K562 (cell line): ENCODE measurements at regions not wholly inside any gene's neighbourhood (a gene's known extent, or its start where the extent isn't known, plus 50 kb on each side); places are given as distances from the start of the nearest gene placed in this dataset.

ENCODE experiments used
- ATAC-seq: fragments of 200-7000 bp; cut with Tn5 transposase; 3 replicates; pipeline ENCODE4 v1.9.1; 2020; ENCODE audit warnings: moderate library complexity
- BruUV-seq: library from RNA; stranded (reverse); fragments of 400-500 nt; replicated peaks from 2 replicates; lab custom pipeline; 2021; lab: Mats Ljungman, UMichigan
- CTCF ChIA-PET: fragments of 300-600 bp; formaldehyde crosslinking; extraction: SDS; loops from one replicate; lab custom pipeline; 2021; ENCODE audit warnings: low intra/inter-chr PET ratio; lab: Yijun Ruan, JAX
- POLR2A ChIA-PET: fragments of 300-600, 350-650 bp; sonication (Branson Sonifier 250); formaldehyde crosslinking; extraction: SDS; loops from one replicate; lab custom pipeline; 2021; ENCODE audit warnings: antibody characterized with exemption, inconsistent platforms; lab: Yijun Ruan, JAX
- DNase-seq, 4 experiments: peaks; one replicate each; pipeline versions ENCODE4 v3.0.0 to v3.0.0-alpha.2; 2011 to 2018; ENCODE audit warnings: low spot score in 3 of 4, mixed read lengths in 3 of 4; ENCODE audit errors: extremely low read depth in 1 of 4
- FAIRE-seq: peaks from 2 replicates; lab custom pipeline; 2011; peaks lifted over from hg19 to GRCh38; lab: Jason Lieb, UNC
- H2AFZ ChIP-seq: 2 replicates; pipeline ENCODE4 v1.6.0; 2011; ENCODE audit warnings: low read depth, low read length, control low read depth, inconsistent platforms
- H3K27ac ChIP-seq: fragments of 200-600 bp; 3 replicates; pipeline ENCODE4 v1.8.0; 2011; ENCODE audit warnings: low read depth, mild to moderate bottlenecking, control low read depth, inconsistent platforms, low read length, moderate library complexity, mixed read lengths; ENCODE audit errors: extremely low read depth
- H3K27me3 ChIP-seq, 2 experiments: fragments of 300-600 bp in 1 of 2; 2 replicates in 1 of 2; 3 replicates in 1 of 2; pipeline versions ENCODE4 v1.6.0 to v1.8.0; 2011; ENCODE audit warnings: inconsistent platforms in 2 of 2, low read length in 2 of 2, mild to moderate bottlenecking in 1 of 2, mixed read lengths in 1 of 2, moderate library complexity in 1 of 2; ENCODE audit not compliant: control insufficient read depth in 2 of 2, insufficient read depth in 2 of 2
- H3K36me3 ChIP-seq: fragments of 300-600 bp; 3 replicates; pipeline ENCODE4 v1.8.0; 2011; ENCODE audit warnings: mild to moderate bottlenecking, low read length, inconsistent platforms; ENCODE audit not compliant: control insufficient read depth, insufficient read depth
- H3K4me1 ChIP-seq, 2 experiments: fragments of 200-600 bp in 1 of 2; replicated peaks in 1 of 2; 2 replicates in 1 of 2; 3 replicates in 1 of 2; pipeline versions ENCODE4 v1.5.1 to v1.8.0; 2011; ENCODE audit warnings: inconsistent platforms in 2 of 2, low read length in 2 of 2, mild to moderate bottlenecking in 1 of 2, mixed read lengths in 1 of 2, moderate library complexity in 1 of 2; ENCODE audit not compliant: control insufficient read depth in 2 of 2, insufficient read depth in 2 of 2
- H3K4me2 ChIP-seq: 2 replicates; pipeline ENCODE4 v1.6.1; 2011; ENCODE audit warnings: low read length, control low read depth, inconsistent platforms, mixed read lengths; ENCODE audit not compliant: insufficient read depth
- H3K4me3 ChIP-seq: fragments of 200-600 bp; sonication (generic), shearing (Covaris generic); 2 replicates; pipeline ENCODE4 v1.5.1; 2016; ENCODE audit warnings: control low read depth, inconsistent platforms
- H3K79me2 ChIP-seq: fragments of 200-600 bp; 3 replicates; pipeline ENCODE4 v1.8.0; 2011; ENCODE audit warnings: low read length, inconsistent platforms; ENCODE audit not compliant: control insufficient read depth, insufficient read depth
- H3K9ac ChIP-seq, 2 experiments: 2 replicates each; pipeline versions ENCODE4 v1.6.0 to v1.6.1; 2011; ENCODE audit warnings: low read depth in 2 of 2, low read length in 2 of 2, control low read depth in 1 of 2, inconsistent platforms in 1 of 2, mild to moderate bottlenecking in 1 of 2, mixed read lengths in 1 of 2; ENCODE audit not compliant: insufficient read depth in 1 of 2
- H3K9me1 ChIP-seq: one replicate; pipeline ENCODE4 v1.6.0; 2011; ENCODE audit warnings: inconsistent platforms, mild to moderate bottlenecking, low read length, moderate library complexity; ENCODE audit not compliant: control insufficient read depth, insufficient read depth
- H3K9me3 ChIP-seq: replicated peaks from 2 replicates; pipeline ENCODE4 v1.5.1; 2011; ENCODE audit warnings: low read depth, low read length, inconsistent platforms; ENCODE audit not compliant: control insufficient read depth, insufficient read depth
- H4K20me1 ChIP-seq: replicated peaks from 2 replicates; pipeline ENCODE4 v1.6.1; 2011; ENCODE audit warnings: low read length, inconsistent platforms, mixed read lengths; ENCODE audit not compliant: control insufficient read depth, insufficient read depth
- CHD1 ChIP-seq: fragments of 200-600 bp; sonication (generic); IDR thresholded peaks from one replicate; pipeline ENCODE4 v1.6.1; 2012; ENCODE audit warnings: mild to moderate bottlenecking, moderate library complexity, low read length, inconsistent platforms
- CHD2 ChIP-seq: IDR thresholded peaks from 2 replicates; pipeline ENCODE4 v1.6.1; 2011; ENCODE audit warnings: low read depth, low read length
- ELF4 ChIP-seq: fragments of 450-650 bp; formaldehyde crosslinking; IDR thresholded peaks from 2 replicates; pipeline ENCODE4 v1.4.0; 2022; ENCODE audit warnings: missing genetic modification characterization
- HLTF ChIP-seq: fragments of 450-650 bp; IDR thresholded peaks from 2 replicates; pipeline ENCODE4 v1.6.1; 2016
- IFI16 ChIP-seq: fragments of 250-450 bp; sonication (Bioruptor Pico); IDR thresholded peaks from 2 replicates; pipeline ENCODE4 v2.1.2; 2022; ENCODE audit warnings: mild to moderate bottlenecking, inconsistent platforms
- MTA3 ChIP-seq: fragments of 450-650 bp; formaldehyde crosslinking; IDR thresholded peaks from 2 replicates; pipeline ENCODE4 v1.6.1; 2017; ENCODE audit warnings: mild to moderate bottlenecking, borderline replicate concordance
- MXI1 ChIP-seq: IDR thresholded peaks from 2 replicates; pipeline ENCODE4 v1.6.1; 2011; ENCODE audit warnings: low read depth, mild to moderate bottlenecking, improper control_type of control experiment, low read length
- NFIX ChIP-seq: fragments of 250-450 bp; sonication (Bioruptor Pico); IDR thresholded peaks from 2 replicates; pipeline ENCODE4 v1.4.0; 2020; ENCODE audit warnings: low read depth, mild to moderate bottlenecking, moderate library complexity
- NR1H2 ChIP-seq: sonication (generic); formaldehyde crosslinking; IDR thresholded peaks from 2 replicates; pipeline ENCODE4 v1.4.0; 2020; ENCODE audit warnings: mild to moderate bottlenecking, missing genetic modification reagents
- POLR2A ChIP-seq: fragments of 450-650 bp; conservative IDR thresholded peaks from 2 replicates; pipeline ENCODE4 v1.6.1; 2016
- POLR2AphosphoS2 ChIP-seq: IDR thresholded peaks from 2 replicates; pipeline ENCODE4 v1.6.1; 2012; ENCODE audit warnings: low read length, improper control_type of control experiment
- POLR2B ChIP-seq: fragments of 450-650 bp; IDR thresholded peaks from 2 replicates; pipeline ENCODE4 v1.6.1; 2018; ENCODE audit warnings: low read depth; ENCODE audit not compliant: partially characterized antibody
- RB1 ChIP-seq: fragments of 450-650 bp; IDR thresholded peaks from 2 replicates; pipeline ENCODE4 v1.6.1; 2017; ENCODE audit warnings: low read depth, mild to moderate bottlenecking
- SAFB ChIP-seq: fragments of 200-400 bp; formaldehyde crosslinking; IDR thresholded peaks from 2 replicates; pipeline ENCODE4 v1.6.1; 2017; ENCODE audit warnings: low read depth, low read length, borderline replicate concordance
- SMAD4 ChIP-seq: fragments of 250-450 bp; sonication (Bioruptor Pico); conservative IDR thresholded peaks from 2 replicates; pipeline ENCODE4 v1.8.0; 2021; ENCODE audit warnings: inconsistent platforms, mild to moderate bottlenecking, moderate library complexity
- TFAM ChIP-seq: fragments of 250-450 bp; sonication (Bioruptor Pico); conservative IDR thresholded peaks from 2 replicates; pipeline ENCODE4 v1.5.0; 2021; ENCODE audit warnings: mild to moderate bottlenecking, moderate library complexity
- ZFP1 ChIP-seq: fragments of 450-650 bp; formaldehyde crosslinking; IDR thresholded peaks from 2 replicates; pipeline ENCODE4 v1.4.0; 2020; ENCODE audit warnings: mild to moderate bottlenecking, mixed read lengths
- ZNF277 ChIP-seq: fragments of 250-450 bp; sonication (Bioruptor Pico); IDR thresholded peaks from 2 replicates; pipeline ENCODE4 v1.8.0; 2022; ENCODE audit warnings: inconsistent platforms, mild to moderate bottlenecking, moderate library complexity, borderline replicate concordance
- WGBS: fragments of 100-300 bp; shearing (Covaris generic); methylation state at CpG from one replicate; pipeline ENCODE4 v1.1.6; 2016; ENCODE audit warnings: low coverage, mixed read lengths; ENCODE audit not compliant: insufficient coverage; ENCODE audit errors: missing lambda C conversion rate; 5-methylcytosine and 5-hydroxymethylcytosine counted together
- in situ Hi-C: fragments of 300-500 bp; cut with MboI; formaldehyde crosslinking; loops from 4 replicates; pipeline ENCODE4 v1.15.0; 2018; ENCODE audit warnings: inconsistent platforms, mixed read lengths
- intact Hi-C: fragments of 100-400 bp; cut with micrococcal nuclease; formaldehyde crosslinking; loops from 2 replicates; pipeline ENCODE4 v1.14.2; 2022
- TF ChIP-seq, protein P1 (sequence below), 2 experiments: IDR thresholded peaks; 2 replicates each; pipeline ENCODE4 v1.6.1; 2011; ENCODE audit warnings: borderline replicate concordance in 1 of 2, control low read depth in 1 of 2, low read depth in 1 of 2, low read length in 1 of 2, mild to moderate bottlenecking in 1 of 2, mixed read lengths in 1 of 2, moderate library complexity in 1 of 2; ENCODE audit not compliant: insufficient read depth in 1 of 2, insufficient read length in 1 of 2, poor library complexity in 1 of 2, severe bottlenecking in 1 of 2; ENCODE audit errors: extremely low read depth in 1 of 2
- TF ChIP-seq, protein P2 (sequence below): sonication (generic); formaldehyde crosslinking; IDR thresholded peaks from 2 replicates; pipeline ENCODE4 v1.8.1; 2022; ENCODE audit warnings: missing genetic modification reagents

- TF ChIP-seq, protein P1, sequence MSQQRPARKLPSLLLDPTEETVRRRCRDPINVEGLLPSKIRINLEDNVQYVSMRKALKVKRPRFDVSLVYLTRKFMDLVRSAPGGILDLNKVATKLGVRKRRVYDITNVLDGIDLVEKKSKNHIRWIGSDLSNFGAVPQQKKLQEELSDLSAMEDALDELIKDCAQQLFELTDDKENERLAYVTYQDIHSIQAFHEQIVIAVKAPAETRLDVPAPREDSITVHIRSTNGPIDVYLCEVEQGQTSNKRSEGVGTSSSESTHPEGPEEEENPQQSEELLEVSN (IDR thresholded peaks at IDR 0.05; ENCODE audit: borderline replicate concordance in 1 of 2, extremely low read depth in 1 of 2, insufficient read depth in 1 of 2, insufficient read length in 1 of 2, low read depth in 1 of 2, low read length in 1 of 2, poor library complexity in 1 of 2, severe bottlenecking in 1 of 2), result no peak
Measured at GRCh38 chr4:33959519-33959918, 2284.8 kb downstream of the ARAP2 start (continued).

DNA sequence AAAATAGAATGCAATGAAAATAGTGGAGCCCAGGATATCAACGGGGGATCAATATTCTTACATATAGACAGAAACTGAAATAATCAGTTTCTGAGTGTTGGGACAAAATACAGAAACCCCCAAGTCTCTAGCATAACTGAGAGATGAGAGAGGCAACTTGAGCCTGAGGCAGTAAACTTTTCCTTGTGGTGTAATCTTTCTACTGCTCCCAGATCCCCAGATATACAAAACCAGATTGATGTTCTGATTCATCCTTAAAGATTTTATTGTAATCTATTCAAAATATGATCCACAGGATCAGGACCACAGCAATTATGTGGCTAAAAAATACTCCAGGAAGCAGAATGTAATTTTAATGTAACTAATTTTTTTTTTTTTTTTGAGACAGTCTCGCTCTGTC is 2282.6 kb downstream of the ARAP2 start:
- no peak for ATAC-seq
- intact Hi-C loops (no loop called here), in situ Hi-C loops (no loop called here)
- POLR2A ChIA-PET, result no interaction called here
- no peak overlapping the region for H3K4me3 ChIP-seq
- H2AFZ ChIP-seq, result no peak overlapping the region
- no peaks in the 10 kb centered on the region for H3K4me1 ChIP-seq
- no peak overlapping the region for H3K4me2 ChIP-seq
- H3K27me3 ChIP-seq, result no peaks in the 10 kb centered on the region
- 8% methylated on average over 1 of the region's 2 CpGs for WGBS
- no peak for FAIRE-seq
- H3K9me1 ChIP-seq, result no peaks in the 10 kb centered on the region
- DNase-seq, result no peak
- no peaks in the 10 kb centered on the region for H3K36me3 ChIP-seq
- no peaks in the 10 kb centered on the region for H3K79me2 ChIP-seq
- no TSS peak for BruUV-seq
- no peak overlapping the region for H3K27ac ChIP-seq
- H3K9me3 ChIP-seq, result no peaks in the 10 kb centered on the region
- CTCF ChIA-PET, result no interaction called here
- H3K9ac ChIP-seq, result no peak overlapping the region
- no peaks in the 10 kb centered on the region for H4K20me1 ChIP-seq
- no peak for TF ChIP-seq NFIX
- TF ChIP-seq SMAD4 (CRISPR knock-in tag), result no peak
- TF ChIP-seq MXI1, result no peak
- no peak for TF ChIP-seq POLR2B
- no peak for TF ChIP-seq IFI16
- no peak for TF ChIP-seq NR1H2
- no peak for TF ChIP-seq POLR2AphosphoS2
- TF ChIP-seq MTA3, result no peak
- TF ChIP-seq ZNF277, result no peak
- TF ChIP-seq TFAM (CRISPR knock-in tag), result no peak
- no peak for TF ChIP-seq SAFB
- no peak for TF ChIP-seq CHD2
- TF ChIP-seq HLTF, result no peak
- TF ChIP-seq, protein P2, sequence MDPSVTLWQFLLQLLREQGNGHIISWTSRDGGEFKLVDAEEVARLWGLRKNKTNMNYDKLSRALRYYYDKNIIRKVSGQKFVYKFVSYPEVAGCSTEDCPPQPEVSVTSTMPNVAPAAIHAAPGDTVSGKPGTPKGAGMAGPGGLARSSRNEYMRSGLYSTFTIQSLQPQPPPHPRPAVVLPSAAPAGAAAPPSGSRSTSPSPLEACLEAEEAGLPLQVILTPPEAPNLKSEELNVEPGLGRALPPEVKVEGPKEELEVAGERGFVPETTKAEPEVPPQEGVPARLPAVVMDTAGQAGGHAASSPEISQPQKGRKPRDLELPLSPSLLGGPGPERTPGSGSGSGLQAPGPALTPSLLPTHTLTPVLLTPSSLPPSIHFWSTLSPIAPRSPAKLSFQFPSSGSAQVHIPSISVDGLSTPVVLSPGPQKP (CRISPR knock-in tag), result no peak
- no peak for TF ChIP-seq POLR2A
- no peak for TF ChIP-seq RB1
- TF ChIP-seq ZFP1 (CRISPR knock-in tag), result no peak
- TF ChIP-seq CHD1, result no peak
- TF ChIP-seq ELF4 (CRISPR knock-in tag), result no peak
